ENCODE measurements at regions not wholly inside any gene's neighbourhood (a gene's known extent, or its start where the extent isn't known, plus 50 kb on each side); places are given as distances from the start of the nearest gene placed in this dataset.

DNA sequence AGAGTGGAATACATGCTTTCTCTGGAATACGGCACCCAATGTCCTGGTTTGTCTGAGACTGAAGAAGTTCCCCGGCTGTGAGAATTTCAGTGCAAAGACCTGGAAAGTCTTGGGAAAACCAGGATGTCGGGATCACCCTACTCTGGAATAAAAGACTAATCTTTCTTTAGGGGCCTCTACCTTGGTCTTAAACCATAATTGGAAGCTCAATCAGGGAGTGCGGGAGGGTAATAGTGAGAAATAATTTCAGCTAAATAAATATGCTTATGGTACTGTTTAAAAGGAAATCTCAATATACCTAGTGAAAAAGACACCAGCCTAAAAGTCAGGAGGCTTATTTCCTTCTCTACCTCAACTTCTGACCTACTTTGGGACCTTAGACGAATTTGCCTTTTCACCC lies 236.1 kb upstream of the GLI3 start:
- TF ChIP-seq POLR2A (IDR thresholded peaks at IDR 0.05) (no peak), CTCF (IDR thresholded peaks at IDR 0.05) (no peak), POLR2AphosphoS5 (IDR thresholded peaks at IDR 0.05) (no peak)

All from suprapubic skin (tissue), 4 donors.